HG03103 (cell line): ENCODE measurements at regions not wholly inside any gene's neighbourhood (a gene's known extent, or its start where the extent isn't known, plus 50 kb on each side); places are given as distances from the start of the nearest gene placed in this dataset.

ENCODE experiments used
- ATAC-seq: cut with Tn5 transposase; IDR thresholded peaks from one replicate; pipeline ENCODE4 v1.9.1; 2021; ENCODE audit warnings: low read depth; ENCODE audit not compliant: unreplicated experiment

DNA sequence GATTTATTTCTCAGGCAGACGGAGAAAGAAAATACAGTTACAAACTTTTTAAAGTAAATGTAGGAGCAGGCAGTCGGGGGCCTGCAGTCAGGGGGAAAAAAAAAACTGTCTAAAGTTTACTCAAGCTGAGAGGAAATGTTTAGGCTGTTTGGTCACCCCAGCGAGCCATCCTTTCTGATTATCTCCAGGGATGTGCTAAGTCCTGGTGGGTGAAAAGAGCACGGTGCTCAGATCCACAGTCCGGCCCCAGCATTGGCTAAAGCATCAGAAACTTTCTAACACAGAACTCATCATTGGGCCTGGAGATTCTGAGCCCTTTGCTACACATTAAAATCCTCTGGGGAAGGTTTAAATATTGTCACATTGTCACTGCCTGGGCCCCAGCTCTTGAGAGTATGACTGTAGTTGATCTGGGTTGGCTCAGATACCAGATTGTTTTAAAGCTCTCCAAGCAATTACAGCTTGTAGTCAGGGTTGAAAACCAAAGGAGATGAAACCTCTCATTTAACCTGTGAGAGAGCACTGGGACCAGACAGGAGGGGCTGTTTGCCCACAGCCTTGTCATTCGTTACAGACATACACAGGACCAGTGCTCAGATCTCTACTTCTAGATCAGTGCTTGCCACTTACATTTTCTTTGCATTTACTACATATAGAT, 131.1 kb upstream of the HTR2A start:
- no peak for ATAC-seq

DNA sequence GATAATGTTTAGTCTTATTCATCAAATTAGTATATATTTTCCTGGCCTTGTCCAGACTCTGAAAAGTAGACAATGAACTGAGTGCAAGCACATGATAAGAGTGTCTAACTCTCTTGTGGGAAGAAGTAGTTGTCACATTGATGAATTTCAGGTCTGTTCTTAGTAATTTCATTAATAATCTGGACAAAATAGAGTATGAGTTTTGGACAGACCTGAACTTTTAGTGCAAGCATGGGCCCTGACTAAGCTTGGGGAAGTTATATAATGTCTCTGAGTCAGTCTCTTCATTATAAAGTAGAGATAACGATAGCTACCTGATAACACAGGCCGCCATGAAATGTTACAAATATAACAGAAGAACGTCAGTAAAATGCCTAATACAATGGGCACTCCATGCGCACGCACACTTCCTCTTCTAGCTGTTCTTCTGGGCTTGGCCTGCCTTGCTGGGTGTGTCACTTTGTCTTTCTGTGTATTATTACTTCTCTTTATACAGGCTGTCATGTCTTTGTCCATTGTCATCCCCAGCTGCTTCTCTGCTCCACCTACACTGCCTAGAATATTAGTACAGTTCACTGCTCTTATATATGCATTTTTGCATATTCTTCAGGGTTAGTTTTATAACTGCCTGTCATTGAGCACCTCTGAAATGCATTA, 129.1 kb upstream of the HTR2A start:
- ATAC-seq, result no peak

DNA sequence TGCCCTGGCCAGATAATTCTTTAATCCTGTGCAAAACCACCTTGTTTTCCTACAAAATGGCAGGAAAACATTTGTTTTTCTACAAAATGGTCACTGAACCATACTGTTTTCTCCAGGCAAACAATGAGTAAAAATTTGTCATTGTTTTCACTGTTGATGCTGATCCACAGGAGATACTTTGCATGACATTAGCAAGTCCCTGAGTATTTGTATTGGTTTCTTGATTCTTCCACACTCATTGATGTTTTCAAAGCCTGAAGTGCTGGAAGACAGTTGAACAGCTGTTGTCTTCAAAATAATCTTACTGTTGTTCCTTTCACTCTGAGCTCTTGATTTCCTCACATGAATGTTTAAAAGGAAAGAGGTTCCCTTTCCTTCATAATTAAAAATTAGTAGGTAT, 123.1 kb upstream of the HTR2A start:
- ATAC-seq, result no peak

DNA sequence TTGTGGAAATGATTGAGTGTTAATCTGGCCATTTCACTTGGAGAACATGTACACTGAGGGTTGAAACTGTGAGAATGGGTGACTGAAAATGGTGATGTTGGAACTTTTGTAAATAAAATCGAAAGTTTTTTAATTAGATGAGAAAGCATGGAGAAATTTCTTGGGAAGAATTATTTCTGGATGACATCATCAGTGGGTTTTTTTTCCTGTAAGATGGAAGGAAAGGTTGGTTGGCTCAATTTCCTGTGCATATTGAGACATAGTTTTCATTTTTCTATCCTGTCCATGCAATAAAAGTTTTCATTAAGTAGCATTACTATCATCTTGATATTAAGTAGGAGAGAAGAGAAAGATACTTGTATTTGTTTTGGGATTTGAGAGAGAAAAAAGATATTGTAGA, 120.6 kb upstream of the HTR2A start:
- ATAC-seq, result no peak

DNA sequence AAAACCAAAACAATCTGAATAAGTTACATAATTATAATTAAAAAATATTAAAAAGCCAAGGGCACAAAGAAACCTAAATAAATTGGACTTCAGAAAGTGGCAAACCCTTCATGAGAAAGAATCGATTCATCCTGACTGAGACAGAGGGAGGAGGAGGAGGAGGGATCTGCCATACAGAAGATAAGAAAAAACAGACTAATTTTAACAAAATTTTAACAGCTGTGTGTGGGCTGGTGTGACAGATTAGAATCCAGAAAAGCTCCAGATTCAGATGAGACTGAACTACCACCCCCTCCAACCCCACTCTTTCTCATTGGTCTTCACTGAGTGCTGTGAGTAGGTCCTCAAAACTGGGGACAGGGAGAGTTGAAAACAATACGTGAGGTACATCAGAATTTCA, 111.5 kb upstream of the HTR2A start:
- ATAC-seq, result no peak

DNA sequence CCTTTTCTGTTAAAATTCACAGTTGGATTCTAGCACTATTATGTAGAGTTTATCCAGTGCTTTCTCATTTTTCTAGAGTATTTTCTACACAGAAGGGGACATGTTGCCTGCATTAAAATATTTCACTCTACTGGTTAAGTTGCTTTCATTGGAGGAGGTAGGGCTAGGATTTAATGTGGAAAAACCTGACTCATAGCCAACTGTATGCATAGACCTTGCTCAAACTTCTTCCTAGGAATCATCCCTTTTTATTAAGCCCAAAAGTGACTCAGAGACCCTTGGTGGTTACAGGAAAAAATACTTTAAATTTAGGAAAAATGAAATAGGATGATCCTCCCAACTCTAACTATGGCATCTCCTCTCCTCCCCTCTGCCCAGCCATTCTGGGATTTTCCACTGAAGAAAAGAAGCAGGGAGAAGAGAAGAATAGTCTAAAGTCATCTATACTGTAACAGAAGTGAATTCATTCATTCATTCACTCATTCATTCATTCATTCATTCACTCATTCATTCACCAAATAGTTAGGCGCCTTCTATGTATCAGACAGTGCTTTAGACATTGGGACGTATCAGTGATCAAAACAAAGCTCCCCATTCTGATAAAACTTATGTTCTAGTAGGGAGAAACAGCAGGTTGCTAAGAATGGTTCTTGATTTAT, 109.0 kb upstream of the HTR2A start:
- ATAC-seq, result no peak

DNA sequence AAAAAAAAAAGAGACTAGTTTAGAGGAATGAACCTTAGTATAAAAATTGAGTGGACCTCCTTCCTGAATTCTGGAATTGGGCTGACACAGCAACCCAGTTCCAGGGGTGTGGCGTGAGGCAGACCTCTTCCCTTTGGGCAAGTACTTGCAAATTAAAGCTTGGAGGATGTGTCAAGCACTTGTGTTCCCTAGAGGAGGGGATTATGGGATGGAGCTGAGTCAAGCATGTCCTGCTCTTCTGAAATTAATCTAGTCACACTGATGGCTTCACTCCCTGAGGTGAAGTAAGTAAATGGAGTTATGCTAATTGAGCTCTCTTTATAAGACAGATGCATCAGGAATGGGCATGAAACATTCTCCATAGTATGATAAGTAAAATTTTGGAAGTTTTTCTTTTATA, 107.7 kb upstream of the HTR2A start:
- ATAC-seq, result no peak

DNA sequence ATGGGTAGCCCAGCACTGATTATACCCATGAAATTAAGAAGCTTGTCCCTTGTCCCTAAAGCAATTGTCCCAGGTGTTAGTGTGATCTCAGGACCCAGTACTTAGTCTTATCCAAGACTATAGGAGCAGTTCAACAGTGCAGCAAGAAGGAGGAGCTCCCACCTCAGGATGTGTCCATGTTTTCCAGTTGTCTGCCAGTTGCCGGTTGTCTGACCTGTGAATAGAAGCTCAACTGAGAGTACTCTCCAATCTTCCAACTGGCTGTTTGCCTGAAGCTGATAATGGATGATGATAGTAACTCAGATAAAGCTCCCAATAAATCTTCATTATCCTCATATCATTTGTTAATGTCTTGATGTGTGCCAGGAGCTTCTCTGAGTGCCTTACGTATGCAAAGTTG, 107.2 kb upstream of the HTR2A start:
- no peak for ATAC-seq

DNA sequence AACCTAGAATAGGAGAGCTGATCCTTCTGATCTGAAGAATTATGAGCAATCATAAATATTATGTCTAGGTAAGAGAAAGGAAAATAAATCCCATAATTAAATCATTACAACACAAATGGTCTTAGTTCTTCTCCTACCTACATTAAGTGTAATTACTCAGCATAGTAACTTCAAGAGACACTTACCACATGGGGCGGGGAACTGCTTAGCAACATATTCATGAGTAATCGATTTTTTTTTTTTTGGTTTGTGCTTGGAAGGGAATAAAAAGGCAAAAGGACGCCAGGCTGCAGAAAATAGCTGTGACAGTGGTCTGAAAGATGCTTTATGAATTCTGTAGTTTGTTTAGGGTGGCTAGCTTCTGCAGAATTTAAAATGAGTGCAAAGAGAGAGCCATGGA, 103.3 kb upstream of the HTR2A start:
- no peak for ATAC-seq

DNA sequence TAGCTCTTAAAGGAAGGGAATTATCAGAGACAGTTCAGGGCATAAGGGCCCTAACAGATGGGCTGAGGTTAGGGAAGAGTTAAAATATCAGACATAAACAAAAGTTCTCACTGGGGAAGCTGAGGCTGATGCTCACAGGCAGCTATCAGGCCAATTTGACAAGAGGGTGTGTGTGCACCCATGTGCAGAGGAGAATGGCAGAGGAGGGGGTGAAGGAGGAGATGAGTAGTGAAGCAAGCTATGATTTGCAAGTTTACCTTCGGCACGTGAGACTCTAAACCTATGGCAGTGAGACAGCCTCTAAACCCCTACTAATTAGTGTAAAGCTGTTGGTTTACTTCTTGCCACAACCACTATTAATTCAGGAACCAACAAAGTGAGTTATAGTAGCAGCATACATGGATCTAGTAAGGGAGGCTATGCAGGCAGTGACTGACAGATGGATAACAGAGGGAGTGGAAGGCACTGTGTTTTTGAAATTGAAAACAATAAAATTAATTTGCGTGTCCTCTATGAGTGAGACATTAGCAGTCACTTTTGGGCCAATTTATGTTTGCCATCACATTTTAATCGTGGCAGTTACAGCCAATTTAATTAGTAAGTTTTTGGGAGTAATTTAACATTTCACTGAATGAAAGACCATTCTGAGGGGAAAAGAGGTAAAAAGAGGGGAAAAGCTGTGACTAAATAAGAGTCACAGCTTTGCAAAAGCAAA, 99.6 kb upstream of the HTR2A start:
- peak; percentile 30 for ATAC-seq

DNA sequence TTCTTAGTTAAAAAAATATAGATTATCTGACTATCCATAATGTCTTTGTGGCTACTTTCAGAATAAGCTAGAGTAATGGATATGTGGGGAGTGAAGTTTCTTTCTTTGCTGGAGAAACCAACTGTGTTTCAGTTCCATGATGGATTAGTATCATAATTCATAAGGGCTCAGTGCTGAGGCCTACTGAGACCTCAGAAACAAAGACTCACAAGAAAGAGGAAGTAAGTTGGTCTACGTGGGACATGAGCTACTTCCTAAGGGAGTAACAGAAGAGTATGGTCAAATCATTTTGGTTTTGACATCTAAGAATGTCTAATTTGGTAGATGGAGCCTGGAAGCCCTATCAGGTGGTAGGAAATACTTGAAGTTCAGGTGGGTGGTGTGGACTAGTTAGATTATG, 99.0 kb upstream of the HTR2A start:
- peak; percentile 96 for ATAC-seq

DNA sequence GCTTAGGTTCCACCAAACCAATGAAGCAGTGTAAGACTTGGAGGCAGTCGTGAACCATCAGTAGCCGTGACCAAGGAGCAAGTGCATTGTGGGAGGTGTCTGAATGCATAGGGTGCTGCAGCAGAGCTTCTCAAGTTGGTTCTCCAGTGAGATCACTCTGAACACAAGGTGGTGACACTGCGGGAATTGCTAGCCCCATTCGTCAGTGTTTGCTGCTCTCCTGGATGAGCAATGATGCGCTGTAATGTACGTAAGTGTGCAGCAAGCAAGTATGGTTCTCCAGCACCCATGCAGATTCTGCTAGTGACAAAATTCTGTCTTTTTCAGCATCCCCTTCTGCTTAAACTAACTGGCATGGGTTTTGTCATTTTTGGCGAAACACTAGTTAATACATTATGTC, 97.6 kb upstream of the HTR2A start:
- ATAC-seq, result no peak

DNA sequence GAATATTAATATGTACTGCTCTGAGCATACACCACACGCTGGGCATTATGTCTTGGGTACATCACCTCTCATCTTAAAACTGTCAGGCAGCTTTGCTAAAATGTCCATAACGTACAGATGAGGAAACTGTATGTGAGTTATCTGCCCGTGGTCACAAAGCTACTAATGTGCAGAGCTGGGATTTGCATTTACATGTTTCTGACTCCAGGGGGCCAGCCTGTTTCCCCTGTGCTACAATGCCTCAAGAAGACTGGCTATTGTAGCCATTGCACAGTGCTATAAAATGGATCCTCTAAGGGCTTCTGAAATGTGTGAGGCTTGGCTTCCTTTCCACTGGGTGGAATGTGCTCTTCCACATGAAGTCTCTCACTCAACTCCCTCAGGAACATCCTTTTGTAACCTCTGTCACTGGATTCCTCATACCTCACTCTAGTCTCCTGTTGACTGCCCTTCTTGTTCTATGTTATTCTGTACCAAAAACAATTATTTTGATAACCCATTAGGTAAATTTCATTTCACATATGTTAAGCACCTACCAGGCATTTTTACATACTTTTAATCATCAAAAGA, 95.6 kb upstream of the HTR2A start:
- ATAC-seq, result no peak

DNA sequence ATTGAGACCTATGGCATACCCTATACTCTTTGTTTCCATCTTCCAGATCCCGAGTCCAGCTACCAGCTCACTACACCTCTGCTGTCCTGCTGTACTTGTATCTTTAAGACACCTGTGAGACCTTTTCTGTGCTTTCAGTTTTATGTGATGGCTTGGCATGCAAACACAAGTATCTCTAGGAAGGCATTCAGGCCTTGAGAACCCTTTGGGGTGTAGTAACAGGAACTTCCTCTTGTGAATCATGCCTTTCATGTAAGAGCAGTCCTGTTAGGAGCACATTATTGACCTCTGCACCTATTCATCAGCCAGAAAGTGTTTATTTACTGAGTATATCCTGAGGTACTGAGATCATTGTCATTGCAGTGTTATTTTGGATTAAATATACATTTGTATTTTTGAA, 87.0 kb upstream of the HTR2A start:
- ATAC-seq, result peak; percentile 61

DNA sequence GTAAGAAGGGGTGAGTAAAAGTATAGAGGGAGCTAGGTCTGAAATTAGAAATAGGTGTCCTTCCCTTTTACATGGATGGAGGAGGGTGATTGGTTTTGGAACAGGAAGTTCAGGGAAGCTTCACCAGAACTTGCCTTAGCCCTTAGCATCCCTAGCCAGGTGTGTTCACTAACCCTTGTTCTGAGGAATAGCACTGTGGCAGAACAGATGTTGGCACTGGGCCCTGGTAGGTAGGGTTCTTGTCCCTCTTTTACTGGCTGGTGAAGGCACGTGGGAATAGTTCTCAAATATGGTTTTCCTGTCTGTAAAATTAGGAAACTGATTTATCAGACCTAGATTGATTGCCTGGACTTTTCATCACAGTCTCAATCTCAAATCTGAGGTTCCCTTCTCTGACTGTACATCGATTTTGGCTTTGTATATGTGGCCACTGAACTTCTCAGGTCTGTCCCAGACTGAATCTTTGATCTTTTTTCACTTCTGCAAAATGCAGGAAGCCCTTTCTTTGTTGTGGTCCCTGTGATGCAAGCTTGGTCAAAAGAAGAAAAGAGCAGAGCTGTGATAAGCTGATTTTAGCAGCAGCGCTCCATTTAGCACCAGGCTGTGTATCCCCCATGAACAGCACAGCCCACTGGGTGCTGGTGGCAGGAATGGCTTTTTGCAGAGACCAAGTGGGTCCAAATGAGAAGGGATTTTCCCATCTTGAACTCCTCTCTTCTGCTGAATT, 86.2 kb upstream of the HTR2A start:
- peak; percentile 85 for ATAC-seq

DNA sequence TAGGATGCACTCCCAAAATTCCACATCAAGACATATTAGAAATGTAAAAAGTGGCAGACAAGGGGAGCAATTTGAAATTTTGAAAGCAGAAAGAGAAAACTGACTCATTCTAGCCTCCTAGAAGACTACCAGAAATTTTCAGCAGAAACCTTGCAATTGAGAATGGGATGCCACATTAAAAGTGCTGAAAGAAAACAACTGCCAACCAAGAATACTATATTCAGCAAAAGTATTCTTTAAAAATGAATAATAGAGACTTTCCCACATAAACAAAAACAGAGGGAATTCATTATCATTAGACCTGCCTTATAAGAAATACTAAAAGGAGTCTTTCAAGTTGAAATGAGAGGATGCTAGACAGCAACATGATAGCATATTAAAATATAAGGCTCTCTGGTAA, 78.3 kb upstream of the HTR2A start:
- no peak for ATAC-seq

DNA sequence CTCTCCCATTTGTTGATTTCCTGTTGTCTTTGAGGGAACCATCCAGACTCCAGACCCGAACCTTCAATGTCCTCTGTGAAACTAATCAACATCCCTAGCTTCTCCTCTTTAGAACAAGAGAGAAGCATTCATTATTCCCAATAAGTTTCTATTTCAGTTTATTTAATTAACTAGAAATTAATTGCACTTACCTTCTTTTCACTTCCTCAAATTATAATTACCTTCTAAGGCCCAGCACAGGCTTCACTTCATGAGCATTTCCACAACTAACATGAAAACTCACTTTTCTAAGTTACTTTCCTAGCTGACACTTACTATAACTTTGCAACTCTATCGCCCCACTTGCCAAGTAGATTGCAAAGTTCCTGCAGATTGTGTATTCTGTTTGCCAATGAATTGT, 71.6 kb upstream of the HTR2A start:
- no peak for ATAC-seq

DNA sequence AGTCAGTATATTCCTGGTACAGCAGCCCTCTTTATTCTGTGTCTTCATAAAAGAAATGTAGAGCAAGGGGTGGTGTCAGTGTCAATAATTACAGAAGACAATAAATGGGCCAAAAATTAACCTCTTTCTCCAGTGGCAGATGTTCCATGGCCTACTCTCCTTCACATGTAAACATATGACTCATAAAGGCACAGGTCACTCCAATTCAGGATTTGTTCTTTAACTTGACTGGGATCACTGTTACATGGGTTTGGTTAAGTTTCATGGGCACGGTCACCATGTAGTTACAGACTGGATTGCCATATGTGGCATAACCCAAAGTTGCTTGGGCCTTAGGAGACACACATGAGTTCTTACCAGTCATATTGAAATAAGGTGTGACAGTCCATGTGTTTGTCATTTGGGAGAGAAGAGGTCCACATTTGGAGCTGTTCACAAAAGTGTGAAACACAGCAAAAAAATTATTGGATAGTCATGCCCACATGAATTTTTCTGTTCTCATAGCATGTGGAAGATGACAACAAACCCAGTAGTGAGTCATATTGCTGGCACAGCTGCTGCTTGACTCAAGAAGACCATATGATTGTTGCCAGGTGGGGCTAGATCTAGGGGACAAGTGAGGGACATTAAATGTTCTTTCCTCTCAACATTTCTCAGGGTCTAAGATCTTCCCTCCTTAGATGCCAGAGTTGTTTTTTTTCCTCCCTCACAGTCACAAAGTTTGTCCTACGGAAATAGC, 68.1 kb upstream of the HTR2A start:
- no peak for ATAC-seq

DNA sequence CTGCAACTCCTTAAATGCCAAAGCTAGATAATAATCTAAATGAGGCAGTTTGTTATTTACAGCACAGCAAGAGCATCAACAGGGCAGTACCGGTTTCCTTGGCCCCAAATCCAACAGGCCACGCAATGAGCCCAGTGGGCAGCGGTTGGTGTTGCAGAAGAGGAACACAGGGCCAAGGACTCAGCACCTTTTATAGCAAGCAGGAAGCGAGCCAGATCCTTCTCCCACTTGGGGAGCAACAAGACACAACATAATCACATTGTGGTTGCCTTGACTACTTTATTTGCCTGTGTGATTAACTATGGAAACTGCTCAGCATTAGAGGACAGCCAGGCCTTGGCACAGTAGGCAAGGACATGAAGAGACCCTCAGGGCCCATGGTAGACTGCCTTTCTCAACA, 67.1 kb upstream of the HTR2A start:
- ATAC-seq, result no peak
